Chondrocyte (in vitro differentiated cells): ENCODE measurements at regions not wholly inside any gene's neighbourhood (a gene's known extent, or its start where the extent isn't known, plus 50 kb on each side); places are given as distances from the start of the nearest gene placed in this dataset.

ENCODE experiments used
- DNase-seq: peaks from one replicate; pipeline ENCODE4 v3.0.0; 2021; ENCODE audit warnings: mixed read lengths, low spot score
- H3K27ac Mint-ChIP-seq: one replicate; pipeline ENCODE4 v1.8.0; 2021; ENCODE audit warnings: mild to moderate bottlenecking, moderate library complexity, mixed read lengths; ENCODE audit not compliant: unreplicated experiment
- H3K27me3 Mint-ChIP-seq: 2 replicates; pipeline ENCODE4 v1.8.0; 2021; ENCODE audit warnings: low read depth, mixed read lengths
- H3K36me3 Mint-ChIP-seq: 2 replicates; pipeline ENCODE4 v1.8.0; 2021; ENCODE audit warnings: low read depth, mixed read lengths
- H3K4me1 Mint-ChIP-seq: 2 replicates; pipeline ENCODE4 v1.8.0; 2021; ENCODE audit warnings: low read depth, mild to moderate bottlenecking, mixed read lengths
- H3K4me3 Mint-ChIP-seq: one replicate; pipeline ENCODE4 v1.8.0; 2021; ENCODE audit warnings: mild to moderate bottlenecking, moderate library complexity, mixed read lengths; ENCODE audit not compliant: unreplicated experiment
- H3K9me3 Mint-ChIP-seq: 2 replicates; pipeline ENCODE4 v1.8.0; 2021; ENCODE audit warnings: low read depth, mixed read lengths
- TF ChIP-seq, protein P1 (sequence below): fragments of 200-600 bp; sonication (generic); IDR thresholded peaks from 2 replicates; pipeline ENCODE4 v1.5.0; 2021; ENCODE audit warnings: antibody characterized with exemption, mild to moderate bottlenecking, moderate library complexity

DNA sequence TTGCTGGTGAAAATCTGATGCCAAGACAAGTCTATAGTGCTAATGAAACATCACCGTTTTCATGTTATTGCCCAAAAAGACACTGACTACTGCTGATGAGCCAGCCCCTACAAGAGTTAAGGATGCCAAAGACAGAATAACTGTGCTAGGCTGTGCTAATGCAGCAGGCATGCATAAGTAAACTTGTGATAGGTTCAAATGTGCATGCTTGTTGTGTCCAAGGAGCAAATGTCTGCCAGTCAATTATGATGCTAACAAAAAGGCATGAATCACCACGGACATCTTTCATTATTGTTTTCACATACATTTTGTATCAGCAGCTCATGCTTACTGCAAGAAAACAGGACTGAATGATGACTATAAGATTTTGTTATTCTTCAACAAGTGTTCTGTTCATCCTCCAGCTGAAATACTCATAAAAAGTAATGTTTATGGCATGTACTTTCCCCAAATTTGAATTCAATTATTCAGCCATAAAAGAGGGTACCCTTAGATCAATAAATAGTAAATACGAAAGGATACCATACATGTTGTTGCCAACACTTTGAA lies 306.9 kb upstream of the ARSJ start:
- Mint-ChIP-seq H3K9me3 (peaks cover 39% of the 10 kb centered on the region), H3K4me1 (peaks cover 34% of the 10 kb centered on the region), H3K27me3 (no peaks in the 10 kb centered on the region), H3K36me3 (peaks cover 26% of the 10 kb centered on the region), H3K4me3 (no peak overlapping the region), H3K27ac (no peak overlapping the region)
- DNase-seq, result no peak
- TF ChIP-seq, protein P1, sequence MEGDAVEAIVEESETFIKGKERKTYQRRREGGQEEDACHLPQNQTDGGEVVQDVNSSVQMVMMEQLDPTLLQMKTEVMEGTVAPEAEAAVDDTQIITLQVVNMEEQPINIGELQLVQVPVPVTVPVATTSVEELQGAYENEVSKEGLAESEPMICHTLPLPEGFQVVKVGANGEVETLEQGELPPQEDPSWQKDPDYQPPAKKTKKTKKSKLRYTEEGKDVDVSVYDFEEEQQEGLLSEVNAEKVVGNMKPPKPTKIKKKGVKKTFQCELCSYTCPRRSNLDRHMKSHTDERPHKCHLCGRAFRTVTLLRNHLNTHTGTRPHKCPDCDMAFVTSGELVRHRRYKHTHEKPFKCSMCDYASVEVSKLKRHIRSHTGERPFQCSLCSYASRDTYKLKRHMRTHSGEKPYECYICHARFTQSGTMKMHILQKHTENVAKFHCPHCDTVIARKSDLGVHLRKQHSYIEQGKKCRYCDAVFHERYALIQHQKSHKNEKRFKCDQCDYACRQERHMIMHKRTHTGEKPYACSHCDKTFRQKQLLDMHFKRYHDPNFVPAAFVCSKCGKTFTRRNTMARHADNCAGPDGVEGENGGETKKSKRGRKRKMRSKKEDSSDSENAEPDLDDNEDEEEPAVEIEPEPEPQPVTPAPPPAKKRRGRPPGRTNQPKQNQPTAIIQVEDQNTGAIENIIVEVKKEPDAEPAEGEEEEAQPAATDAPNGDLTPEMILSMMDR, result no peak

DNA sequence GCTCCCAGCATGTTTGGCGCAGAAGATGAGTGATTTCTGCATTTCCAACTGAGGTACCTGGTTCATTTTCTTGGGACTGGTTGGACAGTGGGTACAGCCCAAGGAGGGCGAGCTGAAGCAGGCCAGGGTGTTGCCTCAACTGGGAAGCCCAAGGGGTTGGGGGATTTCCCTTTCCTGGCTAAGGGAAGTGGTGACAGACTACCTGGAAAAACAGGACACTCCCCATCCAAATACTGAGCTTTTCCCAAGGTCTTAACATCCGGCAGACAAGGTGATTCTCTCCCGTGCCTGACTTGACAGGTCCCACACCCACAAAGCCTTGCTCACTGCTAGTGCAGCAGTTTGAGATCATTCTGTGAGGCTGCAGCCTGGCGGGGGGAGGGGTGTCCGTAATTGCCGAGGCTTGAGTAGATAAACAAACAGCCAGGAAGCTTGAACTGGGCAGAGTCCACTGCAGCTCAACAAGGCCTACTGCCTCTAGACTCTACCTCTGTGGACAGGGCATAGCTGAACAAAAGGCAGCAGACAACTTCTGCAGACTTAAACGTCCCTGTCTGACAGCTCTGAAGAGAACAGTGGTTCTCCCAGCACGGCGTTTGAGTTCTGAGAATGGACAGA lies 307.7 kb upstream of the ARSJ start:
- peaks cover 29% of the 10 kb centered on the region for H3K36me3 Mint-ChIP-seq
- H3K9me3 Mint-ChIP-seq, result peaks cover 43% of the 10 kb centered on the region
- H3K27ac Mint-ChIP-seq, result no peak overlapping the region
- TF ChIP-seq, protein P1, result no peak
- H3K4me1 Mint-ChIP-seq, result peaks cover 26% of the 10 kb centered on the region
- DNase-seq, result peak; percentile 61
- H3K27me3 Mint-ChIP-seq, result no peaks in the 10 kb centered on the region
- H3K4me3 Mint-ChIP-seq, result no peak overlapping the region

DNA sequence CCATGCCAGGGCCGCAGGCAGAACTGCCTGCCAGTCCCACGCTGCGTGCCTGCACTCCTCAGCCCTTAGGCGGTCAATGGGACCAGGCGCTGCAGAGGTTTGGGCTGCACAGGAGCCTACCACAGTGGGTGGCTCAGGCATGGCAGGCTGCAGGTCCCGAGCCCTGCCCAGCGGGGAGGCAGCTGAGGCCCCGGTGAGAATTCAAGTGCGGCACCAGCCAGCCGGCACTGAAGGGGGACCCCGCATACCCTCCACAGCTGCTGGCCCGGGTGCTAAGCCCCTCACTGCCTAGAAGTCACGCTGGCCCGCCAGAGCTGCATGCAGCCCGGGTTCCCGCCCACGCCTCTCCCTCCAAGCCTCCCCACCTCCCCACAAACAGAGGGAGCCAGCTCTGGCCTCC lies 302.5 kb upstream of the UGT8 start:
- Mint-ChIP-seq H3K4me3 (no peak overlapping the region), H3K4me1 (no peaks in the 10 kb centered on the region), H3K27ac (no peak overlapping the region), H3K36me3 (peaks cover 10% of the 10 kb centered on the region), H3K27me3 (no peaks in the 10 kb centered on the region), H3K9me3 (peaks cover 29% of the 10 kb centered on the region)
- DNase-seq, result peak; percentile 78
- TF ChIP-seq, protein P1, result no peak

DNA sequence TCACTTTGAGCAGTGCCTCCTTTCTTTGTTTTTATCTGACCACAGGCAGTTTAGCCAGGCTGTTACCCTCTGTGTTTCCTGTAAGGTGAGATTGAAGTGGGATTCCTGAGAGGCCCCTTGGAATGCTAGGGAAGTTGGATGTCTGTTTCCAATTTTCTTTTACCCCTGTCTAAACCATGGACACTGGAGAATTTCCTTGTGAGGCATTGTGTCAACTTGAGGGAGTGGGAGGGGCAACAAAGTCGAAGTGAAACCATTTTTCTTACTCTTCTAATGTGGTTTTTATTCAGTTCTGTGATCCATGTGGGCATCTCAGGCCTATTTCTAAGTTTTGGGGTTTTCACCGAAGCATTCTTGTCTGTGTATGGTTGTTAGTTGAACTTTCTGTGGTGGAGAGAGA lies 296.1 kb upstream of the UGT8 start:
- H3K36me3 Mint-ChIP-seq, result peaks cover 2% of the 10 kb centered on the region

DNA sequence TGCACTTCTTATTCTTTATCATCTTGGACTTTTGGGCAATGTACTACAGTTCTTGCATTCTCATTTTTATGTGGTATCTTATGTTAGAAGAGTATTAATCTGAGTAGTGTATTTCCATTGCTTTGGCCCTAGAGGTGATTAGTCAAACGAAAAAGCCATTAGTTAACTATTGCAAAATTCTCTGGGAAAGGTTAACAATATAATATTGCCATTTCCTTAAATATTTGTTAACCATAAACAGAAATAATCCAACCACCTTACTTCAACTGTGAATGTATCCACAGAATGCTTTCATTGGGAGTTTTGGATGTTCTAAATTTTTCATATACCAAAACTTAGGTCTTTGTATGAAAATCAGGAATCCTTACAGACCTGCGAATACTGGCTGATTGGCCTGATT lies 294.6 kb upstream of the UGT8 start:
- Mint-ChIP-seq H3K36me3 (peaks cover 2% of the 10 kb centered on the region), H3K27ac (no peak overlapping the region), H3K27me3 (no peaks in the 10 kb centered on the region)

More for the DNA sequence above, 296.1 kb upstream of the UGT8 start:
- Mint-ChIP-seq H3K4me3 (no peak overlapping the region), H3K9me3 (peaks cover 12% of the 10 kb centered on the region), H3K4me1 (no peaks in the 10 kb centered on the region), H3K27me3 (no peaks in the 10 kb centered on the region), H3K27ac (no peak overlapping the region)
- DNase-seq, result no peak
- TF ChIP-seq, protein P1, result no peak

More for the DNA sequence above, 294.6 kb upstream of the UGT8 start:
- Mint-ChIP-seq H3K4me1 (no peaks in the 10 kb centered on the region), H3K4me3 (no peak overlapping the region), H3K9me3 (peaks cover 14% of the 10 kb centered on the region)
- TF ChIP-seq, protein P1, result no peak
- DNase-seq, result no peak
